ENCODE measurements at regions not wholly inside any gene's neighbourhood (a gene's known extent, or its start where the extent isn't known, plus 50 kb on each side); places are given as distances from the start of the nearest gene placed in this dataset.
"Not testable (repeated sequence)": the region's sequence is repeated elsewhere in the genome, so short reads cannot be mapped to it uniquely, and the experiment has no call there.

DNA sequence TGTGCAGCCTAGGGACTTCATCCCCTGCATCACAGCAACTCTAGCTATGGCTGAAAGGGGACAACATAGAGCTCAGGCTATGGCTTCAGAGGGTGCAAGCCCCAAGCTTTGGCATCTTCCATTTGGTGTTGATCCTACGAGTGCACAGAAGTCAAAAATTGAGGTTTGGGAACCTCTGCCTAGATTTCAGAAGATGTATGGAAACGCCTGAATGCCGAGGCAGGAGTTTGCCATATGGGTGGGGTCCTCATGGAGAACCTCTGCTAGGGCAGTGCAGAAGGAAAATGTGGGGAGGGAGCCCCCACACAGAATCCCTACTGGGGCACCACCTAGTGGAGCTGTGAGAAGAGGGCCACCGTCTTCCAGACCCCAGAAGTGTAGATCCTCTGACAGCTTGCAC is 543.0 kb upstream of the TPTE start:
- H3K79me2 ChIP-seq (ENCODE audit: insufficient read depth, low read depth, low read length); H3K36me3 ChIP-seq (ENCODE audit: insufficient read depth, low read length); H4K20me1 ChIP-seq (ENCODE audit: insufficient read depth, low read length); H2AFZ ChIP-seq (ENCODE audit: low read length); H3K27ac ChIP-seq (ENCODE audit: low read depth, low read length, poor library complexity, severe bottlenecking); intact Hi-C loops (cut with micrococcal nuclease; ENCODE audit: unreplicated experiment); H3K9me3 ChIP-seq (ENCODE audit: low read length); CTCF ChIA-PET (ENCODE audit: unreplicated experiment); BruUV-seq (replicated peaks); H3K9me2 ChIP-seq (ENCODE audit: insufficient read depth, low read length); DNase-seq (ENCODE audit: low spot score); POLR2A ChIA-PET; H3K4me2 ChIP-seq (ENCODE audit: low read length); H3K4me1 ChIP-seq (ENCODE audit: insufficient read depth, low read length, poor library complexity, severe bottlenecking); H3K4me3 ChIP-seq (ENCODE audit: low read depth, low read length, poor library complexity, severe bottlenecking): not testable (repeated sequence)

DNA sequence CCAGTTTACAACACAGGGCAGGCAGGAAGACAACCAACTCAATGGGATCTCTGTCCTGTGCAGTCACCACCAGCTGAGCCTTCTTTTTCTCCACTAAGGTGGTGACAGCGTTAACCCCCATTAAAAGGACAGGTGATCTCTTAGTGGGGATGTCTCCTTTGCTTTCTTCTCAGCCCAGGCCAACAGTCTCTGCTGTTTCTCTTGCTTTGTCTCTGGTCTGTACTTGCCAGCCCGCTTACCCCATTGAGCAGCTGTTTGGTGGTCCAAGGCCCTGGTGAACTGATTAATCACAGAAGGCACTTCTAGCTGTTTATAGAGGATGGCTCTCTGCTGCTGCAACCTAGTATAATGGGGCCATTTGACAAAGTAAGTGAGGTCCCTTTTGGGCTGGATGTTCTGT is 523.9 kb upstream of the TPTE start:
- H3K4me1 ChIP-seq (ENCODE audit: insufficient read depth, low read length, poor library complexity, severe bottlenecking); H3K9me3 ChIP-seq (ENCODE audit: low read length); H3K9me2 ChIP-seq (ENCODE audit: insufficient read depth, low read length); DNase-seq (ENCODE audit: low spot score); H3K4me2 ChIP-seq (ENCODE audit: low read length); BruUV-seq (replicated peaks); intact Hi-C loops (cut with micrococcal nuclease; ENCODE audit: unreplicated experiment); H3K36me3 ChIP-seq (ENCODE audit: insufficient read depth, low read length); H3K79me2 ChIP-seq (ENCODE audit: insufficient read depth, low read depth, low read length); H2AFZ ChIP-seq (ENCODE audit: low read length); H3K4me3 ChIP-seq (ENCODE audit: low read depth, low read length, poor library complexity, severe bottlenecking); CTCF ChIA-PET (ENCODE audit: unreplicated experiment); H3K27ac ChIP-seq (ENCODE audit: low read depth, low read length, poor library complexity, severe bottlenecking); H4K20me1 ChIP-seq (ENCODE audit: insufficient read depth, low read length): not testable (repeated sequence)
- POLR2A ChIA-PET: interaction anchor here (0.7 kb wide), 1 partner anchor 46 kb away, joined by 3 read pairs; no protein-coding TSS in a partner anchor

DNA sequence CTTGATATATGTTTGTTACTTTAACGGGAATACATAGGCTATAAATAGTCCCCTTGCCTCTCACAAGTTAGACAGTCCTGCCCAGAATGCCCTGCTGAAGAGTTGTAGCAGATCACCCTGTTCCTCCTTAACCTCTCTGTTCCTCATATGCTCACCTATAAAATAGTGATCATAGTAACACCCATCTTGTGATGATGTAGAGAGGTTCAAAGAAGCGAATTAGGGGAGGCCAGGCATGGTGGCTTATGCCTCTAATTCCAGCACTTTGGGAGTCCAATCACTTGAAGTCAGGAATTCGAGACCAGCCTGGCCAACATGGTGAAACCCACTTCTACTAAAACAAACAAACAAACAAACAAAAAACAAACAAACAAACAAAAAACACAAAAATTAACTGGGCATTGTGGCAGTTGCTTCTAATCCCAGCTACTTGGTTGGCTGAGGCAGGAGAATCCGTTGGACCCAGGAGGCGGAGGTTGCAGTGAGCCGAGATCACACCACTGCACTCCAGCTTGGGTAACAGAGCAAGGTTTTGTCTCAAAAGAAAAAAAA is 518.5 kb upstream of the TPTE start:
- intact Hi-C loops (cut with micrococcal nuclease; ENCODE audit: unreplicated experiment); H4K20me1 ChIP-seq (ENCODE audit: insufficient read depth, low read length); DNase-seq (ENCODE audit: low spot score); H2AFZ ChIP-seq (ENCODE audit: low read length); POLR2A ChIA-PET; H3K4me2 ChIP-seq (ENCODE audit: low read length); H3K9me3 ChIP-seq (ENCODE audit: low read length); CTCF ChIA-PET (ENCODE audit: unreplicated experiment); H3K9me2 ChIP-seq (ENCODE audit: insufficient read depth, low read length); H3K4me3 ChIP-seq (ENCODE audit: low read depth, low read length, poor library complexity, severe bottlenecking); BruUV-seq (replicated peaks); H3K79me2 ChIP-seq (ENCODE audit: insufficient read depth, low read depth, low read length); H3K4me1 ChIP-seq (ENCODE audit: insufficient read depth, low read length, poor library complexity, severe bottlenecking); H3K36me3 ChIP-seq (ENCODE audit: insufficient read depth, low read length); H3K27ac ChIP-seq (ENCODE audit: low read depth, low read length, poor library complexity, severe bottlenecking): not testable (repeated sequence)

DNA sequence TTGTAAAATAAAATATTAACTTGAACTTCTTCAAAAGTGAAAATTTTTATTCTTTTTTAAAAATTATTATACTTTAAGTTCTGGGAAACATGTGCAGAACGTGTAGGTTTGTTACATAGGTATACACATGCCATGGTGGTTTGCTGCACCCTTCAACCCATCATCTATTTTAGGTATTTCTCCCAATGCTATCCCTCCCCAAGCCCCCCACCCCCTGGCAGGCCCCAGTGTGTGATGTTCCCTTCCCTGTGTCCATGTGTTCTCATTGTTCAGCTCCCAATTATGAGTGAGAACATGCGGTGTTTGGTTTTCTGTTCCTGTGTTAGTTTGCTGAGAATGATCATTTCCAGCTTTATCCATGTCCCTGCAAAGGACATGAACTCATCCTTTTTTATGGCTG is 515.6 kb upstream of the TPTE start:
- H3K79me2 ChIP-seq (ENCODE audit: insufficient read depth, low read depth, low read length); H3K36me3 ChIP-seq (ENCODE audit: insufficient read depth, low read length); H3K27ac ChIP-seq (ENCODE audit: low read depth, low read length, poor library complexity, severe bottlenecking); H3K9me3 ChIP-seq (ENCODE audit: low read length); CTCF ChIA-PET (ENCODE audit: unreplicated experiment); intact Hi-C loops (cut with micrococcal nuclease; ENCODE audit: unreplicated experiment); H2AFZ ChIP-seq (ENCODE audit: low read length); H4K20me1 ChIP-seq (ENCODE audit: insufficient read depth, low read length); DNase-seq (ENCODE audit: low spot score); POLR2A ChIA-PET; H3K4me1 ChIP-seq (ENCODE audit: insufficient read depth, low read length, poor library complexity, severe bottlenecking); H3K9me2 ChIP-seq (ENCODE audit: insufficient read depth, low read length); H3K4me3 ChIP-seq (ENCODE audit: low read depth, low read length, poor library complexity, severe bottlenecking); H3K4me2 ChIP-seq (ENCODE audit: low read length); BruUV-seq (replicated peaks): not testable (repeated sequence)

DNA sequence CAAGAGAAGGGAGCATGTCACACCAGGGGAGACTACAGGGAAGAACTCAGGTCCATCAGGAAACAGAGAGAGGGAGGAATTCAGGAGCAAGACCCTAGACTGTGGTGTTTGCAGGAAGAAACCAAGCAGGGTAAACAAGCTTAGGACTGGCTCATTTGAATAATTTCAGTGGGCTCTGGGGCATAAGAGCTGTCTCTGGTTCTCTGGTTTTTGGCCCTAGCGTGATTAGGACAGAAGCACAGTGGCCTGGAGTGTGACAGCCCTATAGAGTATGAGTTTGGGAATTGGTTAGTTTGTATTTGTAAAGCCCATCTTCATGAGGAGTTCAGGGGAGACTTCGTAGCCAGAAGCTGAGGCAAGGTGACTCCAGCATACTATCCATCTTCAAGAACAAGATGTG is 504.4 kb upstream of the TPTE start:
- H3K27ac ChIP-seq (ENCODE audit: low read depth, low read length, poor library complexity, severe bottlenecking); H3K4me1 ChIP-seq (ENCODE audit: insufficient read depth, low read length, poor library complexity, severe bottlenecking); H3K9me3 ChIP-seq (ENCODE audit: low read length); H3K9me2 ChIP-seq (ENCODE audit: insufficient read depth, low read length); H2AFZ ChIP-seq (ENCODE audit: low read length); DNase-seq (ENCODE audit: low spot score); H3K79me2 ChIP-seq (ENCODE audit: insufficient read depth, low read depth, low read length); POLR2A ChIA-PET; H3K36me3 ChIP-seq (ENCODE audit: insufficient read depth, low read length); BruUV-seq (replicated peaks); H4K20me1 ChIP-seq (ENCODE audit: insufficient read depth, low read length); intact Hi-C loops (cut with micrococcal nuclease; ENCODE audit: unreplicated experiment); H3K4me3 ChIP-seq (ENCODE audit: low read depth, low read length, poor library complexity, severe bottlenecking); H3K4me2 ChIP-seq (ENCODE audit: low read length); CTCF ChIA-PET (ENCODE audit: unreplicated experiment): not testable (repeated sequence)

DNA sequence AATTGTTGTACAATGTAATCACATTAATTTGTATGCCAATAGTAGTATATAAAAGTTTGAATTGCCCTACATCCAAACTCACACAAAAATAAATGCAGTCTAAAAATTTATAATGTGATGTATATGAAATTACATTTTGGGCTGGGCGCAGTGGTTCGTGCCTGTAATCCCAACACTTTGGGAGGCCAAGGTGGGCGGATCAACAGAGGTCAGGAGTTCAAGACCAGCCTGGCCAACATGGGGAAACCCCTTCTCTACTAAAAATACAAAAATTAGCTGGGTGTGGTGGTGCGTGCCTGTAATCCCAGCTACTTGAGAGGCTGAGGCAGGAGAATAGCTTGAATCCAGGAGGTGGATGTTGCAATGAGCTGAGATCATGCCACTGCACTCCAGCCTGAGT is 503.6 kb upstream of the TPTE start:
- H3K4me1 ChIP-seq (ENCODE audit: insufficient read depth, low read length, poor library complexity, severe bottlenecking); POLR2A ChIA-PET: not testable (repeated sequence)

DNA sequence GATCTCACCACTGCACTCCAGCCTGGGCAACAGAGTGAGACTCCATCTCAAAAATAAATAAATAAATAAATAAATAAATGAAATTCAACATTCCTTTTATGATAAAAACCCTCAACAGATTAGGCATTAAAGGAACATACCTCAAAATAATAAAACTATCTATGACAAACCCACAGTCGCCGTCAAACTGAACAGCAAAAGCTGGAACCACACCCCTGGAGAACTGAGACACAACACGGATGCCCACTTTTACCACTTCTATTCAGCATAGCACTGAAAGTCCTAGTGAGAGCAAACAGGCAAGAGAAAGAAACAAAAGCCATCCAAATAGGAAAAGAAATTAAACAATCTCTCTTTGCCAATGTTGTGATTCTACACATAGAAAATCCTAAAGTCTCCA is 499.9 kb upstream of the TPTE start:
- CTCF ChIA-PET (ENCODE audit: unreplicated experiment); BruUV-seq (replicated peaks); H2AFZ ChIP-seq (ENCODE audit: low read length); POLR2A ChIA-PET; H3K4me2 ChIP-seq (ENCODE audit: low read length); H3K79me2 ChIP-seq (ENCODE audit: insufficient read depth, low read depth, low read length); H3K4me3 ChIP-seq (ENCODE audit: low read depth, low read length, poor library complexity, severe bottlenecking); H4K20me1 ChIP-seq (ENCODE audit: insufficient read depth, low read length); DNase-seq (ENCODE audit: low spot score); intact Hi-C loops (cut with micrococcal nuclease; ENCODE audit: unreplicated experiment); H3K27ac ChIP-seq (ENCODE audit: low read depth, low read length, poor library complexity, severe bottlenecking); H3K4me1 ChIP-seq (ENCODE audit: insufficient read depth, low read length, poor library complexity, severe bottlenecking); H3K9me2 ChIP-seq (ENCODE audit: insufficient read depth, low read length); H3K36me3 ChIP-seq (ENCODE audit: insufficient read depth, low read length): not testable (repeated sequence)
- H3K9me3 ChIP-seq (ENCODE audit: low read length): peaks cover 12% of the 10 kb centered on the region; the same call in 1 of the 2 replicates

More for the DNA sequence above, 503.6 kb upstream of the TPTE start:
- H3K36me3 ChIP-seq (ENCODE audit: insufficient read depth, low read length); CTCF ChIA-PET (ENCODE audit: unreplicated experiment); BruUV-seq (replicated peaks); H3K4me2 ChIP-seq (ENCODE audit: low read length); H3K79me2 ChIP-seq (ENCODE audit: insufficient read depth, low read depth, low read length); H3K27ac ChIP-seq (ENCODE audit: low read depth, low read length, poor library complexity, severe bottlenecking); H3K4me3 ChIP-seq (ENCODE audit: low read depth, low read length, poor library complexity, severe bottlenecking); DNase-seq (ENCODE audit: low spot score); H2AFZ ChIP-seq (ENCODE audit: low read length); intact Hi-C loops (cut with micrococcal nuclease; ENCODE audit: unreplicated experiment); H3K9me3 ChIP-seq (ENCODE audit: low read length); H3K9me2 ChIP-seq (ENCODE audit: insufficient read depth, low read length); H4K20me1 ChIP-seq (ENCODE audit: insufficient read depth, low read length): not testable (repeated sequence)
